Osteocyte (in vitro differentiated cells): ENCODE measurements at regions not wholly inside any gene's neighbourhood (a gene's known extent, or its start where the extent isn't known, plus 50 kb on each side); places are given as distances from the start of the nearest gene placed in this dataset.

Experiments used
- DNase-seq: peaks from one replicate; pipeline ENCODE4 v3.0.0; 2021; ENCODE audit warnings: mixed read lengths; ENCODE audit not compliant: unreplicated experiment; ENCODE audit errors: extremely low spot score
- H3K27ac Mint-ChIP-seq: one replicate; pipeline ENCODE4 v1.8.0; 2021; ENCODE audit warnings: mild to moderate bottlenecking, mixed read lengths; ENCODE audit not compliant: unreplicated experiment
- H3K27me3 Mint-ChIP-seq: one replicate; pipeline ENCODE4 v1.8.0; 2021; ENCODE audit warnings: mixed read lengths; ENCODE audit not compliant: unreplicated experiment
- H3K36me3 Mint-ChIP-seq: one replicate; pipeline ENCODE4 v1.8.0; 2021; ENCODE audit warnings: mixed read lengths; ENCODE audit not compliant: unreplicated experiment
- H3K4me1 Mint-ChIP-seq: one replicate; pipeline ENCODE4 v1.8.0; 2021; ENCODE audit warnings: mixed read lengths; ENCODE audit not compliant: unreplicated experiment
- H3K4me3 Mint-ChIP-seq: one replicate; pipeline ENCODE4 v1.8.0; 2021; ENCODE audit warnings: mild to moderate bottlenecking, moderate library complexity, mixed read lengths; ENCODE audit not compliant: unreplicated experiment
- H3K9me3 Mint-ChIP-seq: one replicate; pipeline ENCODE4 v1.8.0; 2021; ENCODE audit warnings: mixed read lengths; ENCODE audit not compliant: unreplicated experiment
- CTCF ChIP-seq: fragments of 200-600 bp; sonication (generic); IDR thresholded peaks from 2 replicates; pipeline ENCODE4 v1.5.0; 2021; ENCODE audit warnings: antibody characterized with exemption, mild to moderate bottlenecking, moderate library complexity

GRCh38 chr16:6493555-6493954 lies 839.1 kb upstream of the RBFOX1 start:
- Mint-ChIP-seq H3K4me3 (no peak overlapping the region), H3K36me3 (no peaks in the 10 kb centered on the region), H3K4me1 (no peaks in the 10 kb centered on the region), H3K27me3 (no peaks in the 10 kb centered on the region), H3K27ac (no peak overlapping the region), H3K9me3 (peaks cover 22% of the 10 kb centered on the region)
- DNase-seq = no peak
- no peak for TF ChIP-seq CTCF

- H3K4me3 Mint-ChIP-seq = no peak overlapping the region
- no peaks in the 10 kb centered on the region for H3K36me3 Mint-ChIP-seq
- H3K27me3 Mint-ChIP-seq = no peaks in the 10 kb centered on the region
- DNase-seq = no peak
- TF ChIP-seq CTCF = no peak
- no peaks in the 10 kb centered on the region for H3K4me1 Mint-ChIP-seq
- H3K27ac Mint-ChIP-seq = no peak overlapping the region
- peaks cover 24% of the 10 kb centered on the region for H3K9me3 Mint-ChIP-seq
Measured at GRCh38 chr16:6492742-6493141, 839.9 kb upstream of the RBFOX1 start.

GRCh38 chr16:6484935-6485334 lies 847.7 kb upstream of the RBFOX1 start:
- Mint-ChIP-seq H3K4me1 (no peaks in the 10 kb centered on the region), H3K36me3 (no peaks in the 10 kb centered on the region), H3K27me3 (no peaks in the 10 kb centered on the region), H3K27ac (no peak overlapping the region), H3K9me3 (peaks cover 40% of the 10 kb centered on the region), H3K4me3 (no peak overlapping the region)
- TF ChIP-seq CTCF = no peak
- DNase-seq = no peak

- no peak for TF ChIP-seq CTCF
- no peaks in the 10 kb centered on the region for H3K4me1 Mint-ChIP-seq
- no peak overlapping the region for H3K4me3 Mint-ChIP-seq
- H3K9me3 Mint-ChIP-seq = peaks cover 37% of the 10 kb centered on the region
- no peak overlapping the region for H3K27ac Mint-ChIP-seq
- DNase-seq = no peak
- no peaks in the 10 kb centered on the region for H3K27me3 Mint-ChIP-seq
- H3K36me3 Mint-ChIP-seq = no peaks in the 10 kb centered on the region
Measured at GRCh38 chr16:6484081-6484480, 848.6 kb upstream of the RBFOX1 start.

DNA sequence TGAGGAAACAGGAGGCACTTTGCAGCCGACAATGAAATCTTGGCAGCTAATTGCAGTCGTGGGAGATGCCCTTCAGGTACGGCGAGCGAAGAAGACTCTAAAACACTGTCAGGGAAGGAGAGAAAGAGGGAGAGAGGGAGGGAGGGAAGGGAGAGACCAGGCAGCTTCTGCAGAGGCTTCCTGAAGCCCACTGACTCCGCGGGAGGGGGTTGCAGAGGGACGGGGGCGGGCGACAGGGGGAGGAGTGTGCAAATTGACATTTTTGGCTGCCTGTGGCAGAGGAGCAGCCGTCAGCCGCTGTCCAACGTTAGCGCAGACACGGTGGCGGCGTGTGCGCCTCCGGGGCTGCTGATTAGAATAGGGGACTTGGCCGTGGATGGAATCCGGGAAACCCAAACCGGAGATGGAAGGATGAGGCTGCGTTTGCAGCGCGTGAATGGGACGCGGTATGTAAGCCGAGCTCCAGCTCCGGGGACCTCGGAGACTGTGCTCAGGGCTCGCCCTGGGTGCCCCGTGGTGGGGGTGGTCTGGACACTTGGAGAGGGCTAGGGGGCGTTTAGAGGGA lies 849.1 kb upstream of the RBFOX1 start:
- Mint-ChIP-seq H3K9me3 (peaks cover 42% of the 10 kb centered on the region), H3K4me1 (no peaks in the 10 kb centered on the region), H3K27ac (no peak overlapping the region), H3K36me3 (no peaks in the 10 kb centered on the region), H3K27me3 (no peaks in the 10 kb centered on the region), H3K4me3 (no peak overlapping the region)
- no peak for DNase-seq
- TF ChIP-seq CTCF = no peak
